G401.6 (cell line): ENCODE measurements at regions not wholly inside any gene's neighbourhood (a gene's known extent, or its start where the extent isn't known, plus 50 kb on each side); places are given as distances from the start of the nearest gene placed in this dataset.

Source experiments
- FAIRE-seq: peaks from 2 replicates; lab custom pipeline; 2012; peaks lifted over from hg19 to GRCh38; lab: Jason Lieb, UNC

DNA sequence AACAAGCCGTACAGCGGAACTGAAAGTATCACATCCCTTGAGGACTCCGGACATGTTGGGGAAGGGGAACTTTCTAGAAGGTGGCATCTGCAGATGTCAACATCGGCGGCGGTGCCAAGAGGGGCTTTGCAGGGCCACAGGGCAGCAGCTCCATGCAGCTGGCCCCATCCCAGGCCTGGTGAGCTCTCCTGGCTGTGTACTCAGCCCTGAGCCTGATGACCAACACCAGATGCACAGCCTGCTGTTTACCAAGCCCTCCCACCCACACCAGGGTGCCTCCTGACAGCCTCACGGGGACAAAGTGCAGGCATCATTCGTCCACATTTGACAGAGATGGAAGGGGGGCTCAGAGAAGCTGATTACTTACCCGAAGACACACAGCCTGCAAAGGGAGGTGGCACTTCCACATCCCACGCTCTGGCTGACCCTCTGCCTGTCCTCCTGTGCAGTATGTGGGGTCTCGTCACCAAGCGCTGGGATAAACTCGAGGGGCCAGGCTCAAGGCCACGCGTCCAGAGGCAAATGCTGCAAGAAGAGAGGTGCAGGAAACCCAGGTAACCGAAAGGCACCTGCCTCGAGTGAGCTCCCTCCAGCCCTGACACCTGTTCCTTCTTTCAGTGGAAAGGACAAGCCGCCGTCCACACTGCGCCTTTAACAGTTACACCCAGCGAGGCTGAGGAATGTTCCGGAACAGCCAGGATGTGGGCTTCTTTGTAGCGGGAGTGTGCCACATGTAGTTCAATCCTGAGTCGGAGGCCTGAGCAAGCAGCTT lies 69.0 kb upstream of the ASAP2 start:
- no peak for FAIRE-seq

DNA sequence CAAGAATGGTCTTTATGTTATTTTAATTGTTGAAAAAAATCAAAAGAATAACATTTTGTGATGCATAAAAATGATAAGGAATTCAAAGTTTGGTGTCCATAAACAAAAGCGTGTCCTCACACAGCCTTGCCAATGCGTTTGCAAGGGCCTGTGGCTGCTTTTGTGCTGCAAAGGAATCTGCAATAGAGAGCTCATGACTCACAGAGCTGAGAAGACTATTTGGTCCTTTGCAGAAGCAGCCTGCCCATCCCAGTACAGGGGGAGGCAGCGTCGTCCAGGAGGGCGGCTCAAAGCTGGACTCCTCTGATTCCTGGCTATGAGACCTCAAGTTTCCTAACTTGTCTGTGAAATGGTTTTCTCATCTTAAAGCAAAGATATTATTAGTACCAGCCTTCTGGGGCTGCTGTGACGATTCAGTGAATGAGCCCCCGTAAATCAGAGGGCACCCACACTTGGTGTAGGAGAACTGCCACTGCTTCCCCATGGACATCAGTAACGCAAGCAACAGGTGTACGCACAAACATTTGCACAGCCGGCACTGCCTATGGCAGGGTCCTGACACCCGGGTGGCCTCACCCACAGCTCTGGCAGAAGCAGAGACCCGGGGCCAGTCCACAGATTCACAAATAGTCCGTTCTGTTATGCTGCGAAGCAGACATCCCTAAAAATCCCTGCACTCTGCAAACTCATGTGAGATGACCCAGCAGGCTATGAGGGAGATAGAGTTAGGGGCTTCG lies 70.6 kb upstream of the ASAP2 start:
- no peak for FAIRE-seq

DNA sequence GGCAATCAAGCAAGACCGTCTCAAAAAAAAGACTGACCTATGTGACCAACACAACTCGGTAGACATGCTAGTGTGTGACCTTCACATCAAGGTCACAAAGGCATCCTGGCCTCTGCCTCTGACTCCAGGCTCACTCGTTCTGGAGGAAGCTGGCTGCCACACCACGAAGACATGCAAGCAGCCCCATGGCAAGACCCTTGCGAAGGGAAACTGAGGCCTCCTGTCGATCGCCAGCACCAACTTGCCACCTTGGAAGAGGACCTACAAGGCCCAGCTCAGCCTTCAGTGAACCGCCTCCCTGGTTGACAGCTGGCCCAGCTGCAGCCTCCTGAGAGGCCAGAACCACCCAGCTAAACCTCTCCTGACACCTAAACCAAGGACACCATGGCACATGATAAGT lies 79.3 kb upstream of the ASAP2 start:
- FAIRE-seq = no peak

DNA sequence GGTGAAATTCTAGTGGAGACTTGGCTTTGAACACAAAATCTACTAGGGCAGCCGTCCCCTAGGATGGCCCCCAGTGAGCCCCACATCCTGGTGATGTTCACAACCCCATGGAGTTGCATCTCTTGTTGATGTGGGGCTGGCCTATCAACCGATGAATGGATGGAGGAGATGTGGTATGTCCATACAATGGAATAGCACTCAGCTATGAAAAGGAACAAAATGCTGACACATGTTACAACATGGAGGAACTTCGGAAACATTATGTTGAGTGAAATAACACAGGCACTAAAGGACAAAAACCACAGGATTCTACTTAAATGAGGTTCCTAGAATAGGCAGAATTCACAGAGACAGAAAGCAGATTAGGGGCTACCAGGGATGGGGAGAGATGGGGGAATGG lies 80.1 kb upstream of the ASAP2 start:
- FAIRE-seq = no peak

DNA sequence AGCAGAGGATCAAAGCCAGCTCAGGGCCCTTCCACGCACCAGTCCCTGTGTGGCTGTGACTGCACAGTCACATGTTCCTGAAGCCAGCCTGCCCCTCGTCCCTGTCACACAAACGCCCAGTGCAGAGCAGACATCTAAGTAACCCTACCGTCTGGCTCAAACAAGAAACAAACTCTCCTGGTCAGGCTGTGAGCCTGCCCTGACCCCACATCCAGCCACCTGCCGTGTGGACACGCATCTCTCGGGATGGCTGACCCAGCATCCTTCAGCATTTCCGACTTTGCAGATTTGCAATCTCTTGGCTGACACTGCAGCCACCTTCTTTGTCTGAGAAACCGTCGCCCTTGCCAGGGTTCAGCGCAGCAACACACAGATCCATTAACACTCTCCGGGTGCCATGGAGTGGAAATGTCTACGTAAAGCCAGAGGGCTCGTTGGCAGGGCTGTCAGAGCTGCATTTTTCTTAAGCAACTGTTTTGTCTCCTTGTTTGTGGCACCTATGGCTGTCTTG lies 82.3 kb upstream of the ASAP2 start:
- FAIRE-seq = no peak

DNA sequence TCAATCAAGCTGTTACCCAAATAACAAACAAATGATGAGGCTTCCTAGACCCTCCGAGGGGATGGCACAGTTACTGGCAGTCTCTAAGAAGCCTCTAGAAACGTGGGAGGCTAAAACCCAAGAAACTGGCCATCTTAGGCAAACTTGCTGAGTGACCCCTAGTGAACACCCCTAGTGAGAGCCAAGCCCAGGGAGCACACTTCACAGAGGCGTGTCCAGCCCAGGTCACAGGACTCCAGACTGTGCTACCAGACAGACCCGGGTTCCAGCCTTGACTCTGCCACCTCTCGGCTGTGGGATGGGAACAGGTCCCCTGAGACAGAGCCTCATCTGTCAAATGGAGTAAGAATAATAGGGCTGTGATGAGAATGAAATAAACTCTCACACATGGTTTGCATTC lies 83.5 kb upstream of the ASAP2 start:
- no peak for FAIRE-seq

DNA sequence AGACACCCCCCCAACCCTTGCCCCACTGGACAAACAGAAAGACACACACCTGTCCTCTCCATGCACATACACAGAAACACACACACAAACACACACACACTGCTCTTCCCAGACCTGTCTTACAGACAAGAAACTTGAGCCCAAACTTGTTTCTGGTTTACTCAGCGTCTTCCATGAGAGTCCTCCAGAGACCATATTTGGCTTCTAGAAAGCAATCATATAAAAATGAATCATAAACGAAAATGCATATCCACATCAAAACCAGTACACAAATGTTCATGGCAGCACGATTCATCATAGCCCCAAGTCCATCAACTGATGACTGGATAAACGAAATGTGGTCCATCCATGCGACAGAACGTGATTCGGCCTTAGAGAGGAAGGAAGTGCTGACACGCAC lies 84.2 kb upstream of the ASAP2 start:
- no peak for FAIRE-seq

DNA sequence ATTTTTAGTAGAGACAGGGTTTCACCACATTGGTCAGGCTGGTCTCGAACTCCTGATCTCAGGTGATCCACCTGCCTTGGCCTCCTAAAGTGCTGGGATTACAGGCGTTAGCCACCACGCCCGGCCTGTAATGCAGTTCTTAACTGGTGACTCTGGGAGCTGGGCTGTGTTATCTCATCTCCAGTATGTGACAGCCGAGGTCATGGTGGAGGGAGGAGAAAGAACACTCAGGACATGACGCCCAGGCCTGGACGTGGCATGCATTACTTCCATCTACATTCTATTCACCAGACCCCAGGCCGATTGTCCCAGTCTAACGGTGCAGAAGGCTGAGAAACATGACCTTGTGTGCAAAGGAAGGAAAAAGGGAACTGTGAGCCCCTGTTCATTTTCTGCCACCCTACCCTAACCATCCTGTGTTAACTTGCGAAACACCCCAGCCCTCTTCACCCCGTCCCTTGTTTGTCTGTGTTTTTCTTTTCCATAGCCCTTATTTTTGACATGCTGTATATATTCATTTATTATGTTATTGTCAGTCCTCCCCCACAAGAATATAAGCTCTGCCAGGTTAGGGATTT lies 88.1 kb upstream of the ASAP2 start:
- no peak for FAIRE-seq

DNA sequence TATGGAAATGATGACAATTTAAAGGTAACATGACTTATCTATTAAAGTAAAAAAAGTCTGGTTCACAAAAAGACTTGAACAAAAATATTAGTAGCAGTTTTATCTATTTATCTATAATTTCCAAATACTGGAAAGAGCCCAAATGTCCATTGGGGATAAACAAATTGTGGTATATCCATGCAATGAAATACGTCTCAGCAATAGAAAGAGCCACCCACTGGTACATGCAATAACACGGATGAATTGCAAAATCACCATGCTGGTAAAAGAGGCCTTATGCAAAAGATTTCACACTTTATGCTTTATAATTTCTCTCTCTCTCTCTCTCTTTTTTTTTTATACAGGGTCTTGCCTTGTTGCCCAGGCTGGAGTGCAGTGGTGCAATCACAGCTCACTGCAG lies 91.4 kb upstream of the ASAP2 start:
- no peak for FAIRE-seq

DNA sequence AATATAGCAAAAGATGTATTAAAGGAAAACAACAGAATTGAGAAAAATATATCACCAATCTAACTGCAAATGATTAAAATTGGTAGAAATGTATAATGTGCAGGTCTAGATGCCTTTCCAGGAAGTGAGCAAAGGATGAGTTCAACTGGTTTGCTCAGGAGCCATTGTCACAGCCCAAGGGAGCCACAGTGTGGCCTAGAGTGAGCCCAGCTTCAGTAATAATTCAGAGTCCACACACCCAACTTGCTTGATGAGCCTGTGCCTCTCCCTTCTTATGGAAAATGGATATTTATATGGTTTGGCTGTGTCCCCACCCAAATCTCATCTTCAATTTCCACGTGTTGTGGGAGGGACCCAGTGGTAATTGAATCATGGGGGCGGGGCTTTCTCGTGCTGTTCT lies 92.2 kb upstream of the ASAP2 start:
- FAIRE-seq = no peak

DNA sequence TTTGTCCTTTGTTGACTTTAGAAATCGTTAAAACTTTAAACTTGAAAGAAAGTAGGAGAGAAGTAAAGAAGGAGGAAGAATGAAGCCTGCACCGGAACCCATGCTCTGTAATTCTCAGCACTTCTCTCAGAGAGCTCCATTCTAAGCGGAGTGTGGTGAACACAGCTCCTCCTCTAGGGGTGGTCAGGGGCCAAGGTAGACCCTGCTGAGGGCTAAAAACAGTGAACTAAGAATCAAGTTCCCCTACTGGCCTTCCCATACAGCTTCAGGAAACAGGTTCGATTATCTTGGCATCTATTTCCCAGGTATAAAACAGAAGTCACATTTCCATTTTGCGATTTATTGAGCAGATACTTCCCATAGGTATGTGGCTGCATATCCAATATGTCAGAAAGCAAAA lies 92.7 kb upstream of the ASAP2 start:
- FAIRE-seq = no peak

DNA sequence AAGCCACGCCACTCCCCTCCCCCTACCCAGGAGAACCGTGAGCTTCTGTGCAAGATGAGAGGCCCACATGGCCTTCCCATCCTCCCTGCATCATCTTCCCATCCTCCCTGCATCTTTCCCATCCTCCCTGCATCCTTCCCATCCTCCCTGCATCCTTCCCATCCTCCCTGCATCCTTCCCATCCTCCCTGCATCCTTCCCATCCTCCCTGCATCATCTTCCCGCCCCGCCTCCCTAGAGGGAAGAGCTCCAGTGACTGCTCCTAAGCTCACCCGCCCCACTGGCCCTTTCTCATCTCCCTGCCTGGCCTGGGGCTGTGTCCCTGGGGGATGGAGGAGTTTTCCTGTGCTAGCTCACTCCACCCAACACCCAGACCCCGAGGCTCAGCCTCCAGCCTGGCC lies 93.3 kb upstream of the ASAP2 start:
- no peak for FAIRE-seq

DNA sequence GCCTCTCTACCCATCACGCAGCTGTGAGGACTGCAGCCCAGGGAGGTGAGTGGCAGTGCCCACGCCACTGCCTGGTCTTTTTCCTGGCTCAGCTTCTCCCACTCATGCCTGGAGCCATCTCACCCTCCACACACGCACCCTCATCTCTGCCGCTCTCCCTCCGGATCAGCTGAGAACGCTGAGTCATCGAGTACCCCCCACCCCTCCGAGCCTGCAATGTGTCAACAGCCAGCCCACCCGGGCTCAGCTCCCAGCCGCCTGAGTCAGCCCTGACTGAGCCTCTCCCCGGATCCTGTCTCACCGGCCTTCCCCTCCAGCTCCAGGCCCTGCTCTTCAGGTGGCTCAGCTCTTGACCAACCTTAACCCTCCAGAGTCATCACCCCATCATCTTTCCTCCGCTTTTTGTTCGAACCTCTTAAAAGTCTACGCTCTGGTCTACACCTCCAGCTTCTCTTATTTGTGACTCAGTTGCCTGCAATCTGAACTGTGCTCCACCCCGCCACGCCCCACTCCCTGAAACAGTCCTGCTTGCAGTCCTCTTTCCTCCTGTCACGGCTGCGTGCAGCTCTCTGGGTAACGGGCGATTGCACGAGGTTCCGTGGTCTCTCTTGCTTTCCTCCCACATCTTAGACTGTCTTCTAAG lies 94.4 kb upstream of the ASAP2 start:
- FAIRE-seq = no peak

DNA sequence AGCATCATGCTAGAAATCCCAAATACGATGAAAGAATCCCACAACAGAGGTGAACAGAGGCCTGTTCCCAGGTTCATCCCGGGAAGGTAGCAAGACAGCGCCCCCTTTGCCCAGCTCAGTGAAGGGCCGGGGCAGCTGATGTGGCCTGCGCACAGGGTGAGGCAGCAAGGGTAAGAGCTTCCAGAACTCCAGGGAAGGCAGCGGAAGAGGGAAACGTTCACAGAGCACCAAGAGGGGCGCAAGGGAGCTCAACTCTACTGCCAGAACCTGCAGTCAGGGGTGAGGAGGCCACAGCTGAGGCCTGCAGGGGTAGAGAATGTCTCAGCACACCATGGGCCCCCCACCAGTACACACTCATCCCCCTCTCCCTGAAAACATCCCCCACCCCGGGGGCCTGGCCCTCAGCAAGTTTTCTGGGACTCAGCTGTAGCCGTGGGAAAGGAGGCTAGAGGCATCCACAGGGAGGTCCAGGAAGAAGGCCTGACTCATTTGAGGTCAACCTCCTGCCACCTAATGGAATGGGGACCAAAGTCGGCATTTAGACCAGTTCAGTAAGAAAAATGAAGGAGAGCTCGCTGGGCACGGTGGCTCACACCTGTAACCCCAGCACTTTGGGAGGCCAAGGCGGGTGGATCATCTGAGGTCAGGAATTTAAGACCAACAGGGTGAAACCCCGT lies 95.6 kb upstream of the ASAP2 start:
- no peak for FAIRE-seq

DNA sequence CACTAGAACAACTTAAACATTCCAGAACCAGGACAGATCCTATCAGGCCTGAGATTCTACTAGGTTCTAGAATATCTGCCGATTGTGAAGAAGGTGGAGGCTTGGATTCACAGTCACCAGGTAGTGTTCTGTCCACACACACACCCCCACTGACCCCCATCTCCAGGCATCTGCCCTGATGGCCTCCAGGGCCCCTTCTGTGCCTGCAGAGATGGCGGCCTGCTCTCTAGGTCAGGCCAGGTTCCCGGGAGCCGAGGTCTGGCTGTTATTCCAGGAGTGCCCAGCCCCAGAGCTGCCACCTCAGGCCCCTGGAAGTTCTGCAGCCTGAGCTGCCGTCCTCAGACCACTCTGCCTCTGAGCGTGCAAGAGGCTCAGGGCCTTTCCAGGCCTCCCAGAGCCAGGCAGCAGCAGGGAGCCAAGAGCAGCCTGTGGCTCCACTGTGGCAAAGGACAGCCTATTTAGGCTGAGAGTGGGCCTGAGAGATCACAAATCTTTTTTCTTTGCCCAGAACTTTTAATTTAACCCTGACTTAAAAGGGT lies 96.2 kb upstream of the ASAP2 start:
- no peak for FAIRE-seq

DNA sequence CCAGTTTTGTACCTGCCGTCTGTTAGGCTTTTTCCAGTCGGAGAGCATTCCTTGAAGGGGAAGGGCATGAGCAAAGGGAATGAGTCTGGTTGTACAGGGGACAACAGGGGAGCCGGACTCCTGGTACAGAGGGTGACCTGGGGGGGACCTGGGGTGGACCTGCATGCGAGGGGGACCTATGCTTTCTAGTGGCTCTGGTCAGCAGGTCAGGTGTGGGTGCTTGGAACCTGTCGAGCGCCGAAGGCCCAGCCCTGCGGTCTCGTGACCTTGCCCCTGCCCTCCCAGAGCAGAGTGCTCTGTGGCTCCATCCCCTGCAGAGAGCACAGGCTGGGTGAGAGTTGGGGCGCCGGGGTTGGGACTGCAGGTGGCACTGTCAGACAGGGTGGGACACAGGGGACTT lies 96.7 kb upstream of the ASAP2 start:
- FAIRE-seq = no peak

DNA sequence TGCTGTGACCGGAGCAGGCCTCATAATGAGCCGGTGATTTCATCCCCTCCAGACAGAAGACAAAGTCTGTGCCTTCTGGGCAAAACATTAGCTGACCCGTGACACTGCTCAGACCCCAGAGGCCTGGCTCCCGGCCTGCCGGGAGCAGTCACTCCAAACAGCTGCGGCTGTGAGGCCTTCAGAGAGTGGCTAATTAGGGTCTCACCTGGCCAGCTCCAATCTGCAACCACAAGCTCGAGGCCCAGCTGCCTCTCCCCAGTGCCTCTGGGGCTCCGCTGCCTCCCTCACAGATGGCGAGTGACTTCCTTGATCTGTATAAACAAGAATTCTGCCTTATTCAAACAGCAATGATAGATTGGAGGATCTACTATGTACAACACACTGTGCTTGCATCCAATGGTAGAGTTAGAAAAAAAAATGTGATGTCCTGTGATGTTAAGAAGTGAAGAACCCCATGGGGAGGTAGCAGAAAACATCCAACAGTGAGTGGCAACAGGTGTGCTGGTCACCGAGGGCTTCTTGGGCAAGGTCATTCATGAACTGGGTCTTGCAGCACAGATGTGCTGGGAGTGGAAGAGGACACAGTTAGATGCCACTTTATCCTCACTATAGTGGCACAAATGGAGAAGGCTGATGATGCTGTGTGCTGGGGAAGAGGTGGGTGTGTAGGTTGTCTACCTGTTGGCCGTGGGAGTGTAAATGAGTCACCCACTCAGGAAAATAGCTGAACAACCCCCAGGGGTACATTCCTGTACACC lies 98.2 kb upstream of the ASAP2 start:
- FAIRE-seq = no peak

DNA sequence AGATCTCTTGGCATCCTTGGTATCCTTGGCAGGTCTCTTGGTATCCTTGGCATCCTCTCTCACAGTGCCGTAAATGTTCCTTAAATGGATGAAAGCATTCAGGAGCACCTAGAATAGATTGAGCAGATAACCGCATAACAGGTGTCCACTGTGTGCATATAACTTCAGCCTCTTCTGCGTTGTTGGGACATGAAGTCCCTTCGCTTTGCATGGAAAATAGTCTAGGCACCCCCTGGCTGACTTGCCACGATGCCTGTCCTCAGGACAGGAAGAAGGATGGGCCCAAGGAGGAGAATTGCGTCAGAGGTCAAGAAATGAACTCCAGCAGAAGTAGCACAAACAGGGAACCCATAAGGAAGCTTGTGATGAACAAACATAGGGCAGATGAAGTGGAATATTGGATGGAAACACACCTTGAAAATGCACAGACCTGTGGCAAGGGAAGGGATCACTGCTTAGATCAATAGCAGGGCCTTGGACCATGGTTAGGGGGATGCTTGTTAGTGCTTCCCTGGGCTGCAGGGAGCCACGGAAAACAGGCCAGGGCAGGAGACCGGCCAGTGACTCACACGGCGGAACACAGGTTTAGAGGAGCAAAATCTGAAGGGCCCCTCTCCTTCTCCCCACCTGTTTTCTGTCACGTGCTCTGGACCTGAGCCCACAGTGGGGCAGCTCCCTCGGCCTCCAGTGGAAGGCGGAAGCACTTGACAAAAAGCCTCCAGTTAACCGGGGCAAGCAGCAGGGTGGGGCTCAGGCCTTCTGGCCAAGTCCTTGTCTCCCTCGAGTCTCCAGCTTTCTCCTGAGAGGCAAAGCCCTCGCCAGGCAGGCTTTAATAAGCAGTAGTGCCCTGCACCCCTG lies 99.2 kb upstream of the ASAP2 start:
- FAIRE-seq = no peak

DNA sequence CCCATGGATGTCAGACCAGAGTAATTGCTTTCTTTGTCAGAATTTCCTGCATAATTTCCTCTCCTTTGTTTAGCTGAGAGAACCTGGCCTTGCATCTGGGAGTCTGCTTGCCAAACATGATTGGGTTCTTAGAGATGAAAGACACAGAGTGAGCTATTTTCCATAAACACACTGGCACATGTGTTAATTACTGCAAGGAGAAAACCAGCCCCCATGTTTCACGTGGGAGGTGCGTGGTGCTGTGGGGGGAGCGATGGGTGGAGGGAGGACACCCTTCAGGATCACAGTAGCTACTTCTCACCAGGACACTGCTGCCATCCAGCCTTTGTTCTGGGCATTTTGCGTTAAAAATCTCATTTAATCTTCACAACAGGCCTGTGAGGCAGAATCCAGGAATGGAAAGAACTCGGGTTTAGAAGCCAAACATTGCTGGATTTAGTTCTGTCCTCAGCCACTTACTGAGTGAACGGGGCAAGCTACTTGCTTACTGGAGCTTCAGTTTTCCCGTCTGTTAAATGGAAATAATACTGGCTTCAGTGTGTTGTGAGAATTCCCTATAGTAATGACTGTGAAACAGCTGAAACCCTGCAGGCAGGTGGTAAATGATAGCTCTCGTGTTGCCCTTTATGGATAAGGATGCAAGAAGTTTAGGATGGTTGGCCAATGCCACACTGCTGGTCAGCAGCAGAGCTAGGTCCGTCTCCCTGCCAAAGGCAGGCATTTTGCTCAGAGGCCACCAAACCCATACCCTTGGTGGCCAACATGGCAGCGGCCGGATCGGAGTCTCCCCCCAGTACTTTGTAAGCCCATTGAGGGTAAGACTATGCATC lies 100.1 kb upstream of the ASAP2 start:
- FAIRE-seq = no peak
